Caco-2 (cell line): ENCODE measurements at regions not wholly inside any gene's neighbourhood (a gene's known extent, or its start where the extent isn't known, plus 50 kb on each side); places are given as distances from the start of the nearest gene placed in this dataset.
"Not testable (repeated sequence)": the region's sequence is repeated elsewhere in the genome, so short reads cannot be mapped to it uniquely, and the experiment has no call there.

Source experiments
- BruUV-seq: library from RNA; stranded (reverse); fragments of 400-500 nt; replicated peaks from 2 replicates; lab custom pipeline; 2021; lab: Mats Ljungman, UMichigan
- CTCF ChIA-PET: fragments of 300-600 bp; sonication (Branson Sonifier 250); formaldehyde crosslinking; loops from one replicate; lab custom pipeline; 2022; ENCODE audit warnings: antibody characterized with exemption; lab: Charles Lee
- POLR2A ChIA-PET: fragments of 300-600 bp; sonication (Branson Sonifier 250); formaldehyde crosslinking; loops from one replicate; lab custom pipeline; 2022; ENCODE audit warnings: antibody characterized with exemption; lab: Charles Lee
- DNase-seq, 2 experiments: peaks; one replicate each; pipeline versions ENCODE4 v3.0.0 to v3.0.0-alpha.2; 2020 to 2022
- H3K27me3 ChIP-seq: replicated peaks from 2 replicates; pipeline ENCODE4 v1.6.0; 2011; ENCODE audit warnings: low read length; ENCODE audit not compliant: control insufficient read depth, insufficient read depth
- H3K36me3 ChIP-seq: 2 replicates; pipeline ENCODE4 v1.5.1; 2011; ENCODE audit warnings: low read length; ENCODE audit not compliant: control insufficient read depth, insufficient read depth
- H3K4me1 ChIP-seq: fragments of 250-450 bp; sonication (Bioruptor Pico); 2 replicates; pipeline ENCODE4 v1.5.1; 2020; ENCODE audit warnings: mild to moderate bottlenecking
- H3K4me3 ChIP-seq: 2 replicates; pipeline ENCODE4 v1.5.1; 2011; ENCODE audit warnings: low read depth, mild to moderate bottlenecking, control low read depth, low read length
- H3K9me3 ChIP-seq: fragments of 250-450 bp; sonication (Bioruptor Pico); 2 replicates; pipeline ENCODE4 v1.5.1; 2020; ENCODE audit warnings: mild to moderate bottlenecking, moderate library complexity
- H3K27ac Mint-ChIP-seq: one replicate; pipeline ENCODE4 v1.8.0; 2022; ENCODE audit warnings: mixed read lengths; ENCODE audit not compliant: unreplicated experiment
- H3K27me3 Mint-ChIP-seq: one replicate; pipeline ENCODE4 v1.8.0; 2022; ENCODE audit warnings: mixed read lengths; ENCODE audit not compliant: insufficient read depth, unreplicated experiment
- H3K36me3 Mint-ChIP-seq: one replicate; pipeline ENCODE4 v1.8.0; 2022; ENCODE audit warnings: mild to moderate bottlenecking, mixed read lengths; ENCODE audit not compliant: insufficient read depth, unreplicated experiment
- H3K4me1 Mint-ChIP-seq: one replicate; pipeline ENCODE4 v1.8.0; 2022; ENCODE audit warnings: low read depth, mixed read lengths; ENCODE audit not compliant: unreplicated experiment
- H3K4me3 Mint-ChIP-seq: one replicate; pipeline ENCODE4 v1.8.0; 2022; ENCODE audit warnings: mild to moderate bottlenecking, moderate library complexity, mixed read lengths; ENCODE audit not compliant: unreplicated experiment
- H3K9me3 Mint-ChIP-seq: one replicate; pipeline ENCODE4 v1.8.0; 2022; ENCODE audit warnings: mixed read lengths; ENCODE audit not compliant: unreplicated experiment
- CTCF ChIP-seq, 2 experiments: fragments of 200-600 bp in 1 of 2; IDR thresholded peaks; 1 replicate in 1 of 2; 2 replicates in 1 of 2; pipeline versions ENCODE4 v1.5.1 to v1.8.0; 2011 to 2022; ENCODE audit warnings: antibody characterized with exemption in 1 of 2, control low read depth in 1 of 2, inconsistent platforms in 1 of 2, low read depth in 1 of 2, low read length in 1 of 2, mild to moderate bottlenecking in 1 of 2, moderate library complexity in 1 of 2; ENCODE audit not compliant: insufficient read depth in 1 of 2, severe bottlenecking in 1 of 2, unreplicated experiment in 1 of 2
- intact Hi-C: fragments of 100-400 bp; cut with micrococcal nuclease; formaldehyde crosslinking; loops from one replicate; pipeline ENCODE4 v1.10.0; 2022; ENCODE audit not compliant: unreplicated experiment

DNA sequence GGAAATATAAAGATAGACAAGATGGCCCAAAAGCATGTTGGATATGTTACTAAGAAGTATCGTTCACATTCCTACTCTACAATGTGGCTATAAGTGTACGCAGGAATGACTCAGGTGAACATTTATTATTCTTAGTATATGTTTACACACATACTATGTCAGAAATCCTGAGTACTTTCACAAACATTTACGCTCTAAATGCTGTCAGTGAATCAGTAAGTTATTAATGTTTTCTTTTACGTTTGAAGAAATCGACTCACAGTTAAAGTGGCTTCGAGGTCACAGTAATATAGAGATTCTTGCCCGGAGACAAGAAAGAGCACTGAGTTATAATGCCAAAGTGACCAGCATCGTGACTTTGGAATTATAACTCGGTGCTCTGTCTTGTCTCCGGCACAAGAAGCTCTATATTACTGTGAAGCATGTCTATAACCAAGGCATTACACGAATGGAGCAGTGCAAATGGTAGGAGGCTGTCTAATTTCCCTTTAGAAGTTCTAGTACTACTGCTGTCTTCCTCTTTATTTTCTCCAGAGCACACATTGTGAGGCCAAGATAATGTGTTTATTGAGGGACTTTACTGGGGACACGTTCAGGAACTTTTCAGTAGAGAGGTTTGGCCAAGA, 61.8 kb upstream of the P3H2 start:
- Histone ChIP-seq H3K9me3 (no peaks in the 10 kb centered on the region), H3K36me3 (no peaks in the 10 kb centered on the region), H3K4me1 (no peaks in the 10 kb centered on the region), H3K27me3 (no peaks in the 10 kb centered on the region), H3K4me3 (no peak overlapping the region)
- no peak for DNase-seq
- H3K27ac Mint-ChIP-seq: no peak overlapping the region
- intact Hi-C loops: no loop called here
- no peak for TF ChIP-seq CTCF (IDR thresholded peaks at IDR 0.05; ENCODE audit: insufficient read depth in 1 of 2, low read depth in 1 of 2, low read length in 1 of 2, severe bottlenecking in 1 of 2, unreplicated experiment in 1 of 2)
- H3K4me3 Mint-ChIP-seq: no peak overlapping the region
- CTCF ChIA-PET: interaction anchor here (0.7 kb wide), 1 partner anchor 18 kb away, joined by 3 read pairs; no protein-coding TSS in a partner anchor
- no peaks in the 10 kb centered on the region for H3K36me3 Mint-ChIP-seq
- POLR2A ChIA-PET: no interaction called here
- H3K4me1 Mint-ChIP-seq: no peaks in the 10 kb centered on the region
- H3K9me3 Mint-ChIP-seq: no peaks in the 10 kb centered on the region
- no TSS peak for BruUV-seq
- no peaks in the 10 kb centered on the region for H3K27me3 Mint-ChIP-seq

DNA sequence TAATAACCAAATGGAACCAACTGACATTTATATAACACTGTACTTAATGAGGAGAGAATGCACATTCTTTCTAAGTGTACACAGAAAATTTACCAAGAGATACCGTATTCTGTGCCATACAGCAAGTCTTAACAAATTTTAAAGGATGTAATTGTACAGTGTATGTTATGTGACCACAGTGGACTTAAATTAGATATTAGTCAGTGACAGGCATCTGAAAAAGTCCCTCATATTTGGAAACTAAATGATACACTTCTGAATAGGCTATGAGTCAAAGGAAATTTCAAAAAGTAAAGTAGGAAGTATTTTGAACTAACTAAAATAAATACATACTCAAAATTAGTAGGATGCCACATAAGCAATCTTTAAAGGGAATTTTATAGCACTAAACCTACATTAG, 59.6 kb upstream of the P3H2 start:
- Mint-ChIP-seq H3K27me3 (no peaks in the 10 kb centered on the region), H3K4me3 (no peak overlapping the region), H3K9me3 (no peaks in the 10 kb centered on the region), H3K27ac (no peak overlapping the region), H3K36me3 (no peaks in the 10 kb centered on the region), H3K4me1 (no peaks in the 10 kb centered on the region)
- Histone ChIP-seq H3K4me1 (no peaks in the 10 kb centered on the region; the same call in 1 of the 2 replicates), H3K27me3 (no peaks in the 10 kb centered on the region), H3K4me3 (no peak overlapping the region), H3K9me3 (no peaks in the 10 kb centered on the region), H3K36me3 (no peaks in the 10 kb centered on the region)
- BruUV-seq: no TSS peak
- no peak for TF ChIP-seq CTCF (IDR thresholded peaks at IDR 0.05; ENCODE audit: insufficient read depth in 1 of 2, low read depth in 1 of 2, low read length in 1 of 2, severe bottlenecking in 1 of 2, unreplicated experiment in 1 of 2)
- intact Hi-C loops: no loop called here
- DNase-seq: no peak
- ChIA-PET POLR2A (no interaction called here), CTCF (no interaction called here)

GRCh38 chr3:190178779-190179178, 58.1 kb upstream of the P3H2 start:
- POLR2A ChIA-PET: no interaction called here
- no peak overlapping the region for H3K27ac Mint-ChIP-seq
- H3K36me3 Mint-ChIP-seq: no peaks in the 10 kb centered on the region
- no TSS peak for BruUV-seq
- Histone ChIP-seq H3K4me3 (no peak overlapping the region), H3K4me1 (no peaks in the 10 kb centered on the region; the same call in 1 of the 2 replicates), H3K27me3 (no peaks in the 10 kb centered on the region), H3K9me3 (no peaks in the 10 kb centered on the region), H3K36me3 (no peaks in the 10 kb centered on the region)
- H3K4me1 Mint-ChIP-seq: no peaks in the 10 kb centered on the region
- intact Hi-C loops: no loop called here
- no peak overlapping the region for H3K4me3 Mint-ChIP-seq
- no peaks in the 10 kb centered on the region for H3K27me3 Mint-ChIP-seq
- no peak for TF ChIP-seq CTCF (IDR thresholded peaks at IDR 0.05; ENCODE audit: insufficient read depth in 1 of 2, low read depth in 1 of 2, low read length in 1 of 2, severe bottlenecking in 1 of 2, unreplicated experiment in 1 of 2)
- CTCF ChIA-PET: no interaction called here
- no peaks in the 10 kb centered on the region for H3K9me3 Mint-ChIP-seq
- DNase-seq: no peak

- H3K27me3 Mint-ChIP-seq, BruUV-seq, H3K36me3 Mint-ChIP-seq, H3K4me1 ChIP-seq, CTCF ChIA-PET, H3K36me3 ChIP-seq, intact Hi-C loops, H3K27me3 ChIP-seq, H3K4me3 ChIP-seq, DNase-seq, H3K9me3 ChIP-seq, H3K4me3 Mint-ChIP-seq, H3K9me3 Mint-ChIP-seq, H3K27ac Mint-ChIP-seq, POLR2A ChIA-PET, H3K4me1 Mint-ChIP-seq: not testable (repeated sequence)
These were observed 56.3 kb upstream of the P3H2 start for GRCh38 chr3:190176933-190177525.

DNA sequence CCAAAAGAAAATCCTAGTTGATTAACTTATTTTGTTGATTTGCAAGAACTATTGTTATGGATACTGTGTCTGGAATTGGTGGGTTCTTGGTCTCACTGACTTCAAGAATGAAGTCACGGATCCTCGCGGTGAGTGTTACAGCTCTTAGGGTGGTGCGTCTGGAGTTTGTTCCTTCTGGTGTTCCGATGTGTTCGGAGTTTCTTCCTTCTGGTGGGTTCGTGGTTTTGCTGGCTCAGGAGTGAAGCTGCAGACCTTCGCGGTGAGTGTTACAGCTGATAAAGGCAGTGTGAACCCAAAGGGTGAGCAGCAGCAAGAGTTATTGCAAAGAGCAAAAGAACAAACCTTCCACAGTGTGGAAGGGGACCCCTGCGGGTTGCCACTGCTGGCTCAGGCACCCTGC, 55.4 kb upstream of the P3H2 start:
- H3K27me3 Mint-ChIP-seq, CTCF ChIA-PET, H3K36me3 ChIP-seq, BruUV-seq, H3K4me3 Mint-ChIP-seq, H3K4me3 ChIP-seq, H3K27ac Mint-ChIP-seq, H3K27me3 ChIP-seq, H3K4me1 Mint-ChIP-seq, DNase-seq, H3K9me3 Mint-ChIP-seq, H3K36me3 Mint-ChIP-seq, H3K9me3 ChIP-seq, H3K4me1 ChIP-seq, intact Hi-C loops: not testable (repeated sequence)
- POLR2A ChIA-PET: interaction anchor here (0.5 to 0.6 kb wide), 2 partner anchors 22 to 181 kb away, joined by 3 read pairs; no protein-coding TSS in a partner anchor
